22Rv1 (cell line): ENCODE measurements at regions not wholly inside any gene's neighbourhood (a gene's known extent, or its start where the extent isn't known, plus 50 kb on each side); places are given as distances from the start of the nearest gene placed in this dataset.

Experiments used
- H3K27ac ChIP-seq: fragments of 450-650 bp; 2 replicates; pipeline ENCODE4 v1.5.1; 2017
- ZFX ChIP-seq: fragments of 450-650 bp; IDR thresholded peaks from 2 replicates; pipeline ENCODE4 v1.6.1; 2017; ENCODE audit warnings: antibody characterized with exemption, borderline replicate concordance
- TF ChIP-seq, protein P1 (sequence below): fragments of 450-650 bp; IDR thresholded peaks from 2 replicates; pipeline ENCODE4 v1.5.1; 2017; ENCODE audit warnings: mild to moderate bottlenecking

DNA sequence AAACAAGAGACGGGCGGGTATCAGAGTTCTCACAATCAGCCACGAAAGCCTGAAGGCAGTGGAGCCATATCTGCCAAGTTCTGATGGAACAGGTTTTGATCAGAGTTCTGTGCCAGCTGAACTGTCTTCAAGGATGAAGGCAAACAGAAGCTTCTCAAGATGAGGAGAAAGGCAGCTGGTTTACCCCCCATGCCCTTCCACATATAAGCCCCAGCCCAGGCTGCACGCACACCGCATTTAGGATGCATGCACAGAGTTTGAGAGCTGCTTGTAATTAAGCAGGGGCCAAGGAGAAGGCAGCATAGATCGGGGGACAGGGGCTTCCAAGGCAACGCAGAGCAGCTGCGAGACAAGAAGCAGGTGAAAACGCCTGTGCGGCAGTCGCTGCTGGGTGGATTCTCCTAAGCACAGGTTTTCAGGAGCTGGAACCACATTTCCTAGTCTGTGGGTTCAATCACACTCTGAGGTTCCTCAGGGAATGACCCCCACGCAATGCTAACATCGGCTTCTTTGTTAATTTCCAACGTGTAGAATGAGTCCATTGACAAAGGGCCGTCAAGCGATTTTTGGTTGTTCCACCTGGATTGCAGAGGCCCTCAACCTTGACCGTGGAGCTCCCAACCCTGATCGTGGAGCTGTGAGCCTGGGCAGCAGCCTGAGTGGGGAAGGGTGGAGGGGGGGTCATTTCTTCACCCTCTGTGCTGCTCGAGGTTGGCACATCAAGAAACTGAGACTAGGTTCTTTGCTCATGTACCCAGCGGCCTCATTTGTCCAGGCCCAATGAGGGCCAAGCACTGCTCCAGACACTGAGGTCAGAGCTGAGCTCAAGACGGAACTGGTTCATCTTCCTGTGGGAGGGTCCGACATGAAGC is 81.7 kb upstream of the SHISAL1 start:
- no peak overlapping the region for H3K27ac ChIP-seq
- TF ChIP-seq ZFX = no peak
- TF ChIP-seq, protein P1, sequence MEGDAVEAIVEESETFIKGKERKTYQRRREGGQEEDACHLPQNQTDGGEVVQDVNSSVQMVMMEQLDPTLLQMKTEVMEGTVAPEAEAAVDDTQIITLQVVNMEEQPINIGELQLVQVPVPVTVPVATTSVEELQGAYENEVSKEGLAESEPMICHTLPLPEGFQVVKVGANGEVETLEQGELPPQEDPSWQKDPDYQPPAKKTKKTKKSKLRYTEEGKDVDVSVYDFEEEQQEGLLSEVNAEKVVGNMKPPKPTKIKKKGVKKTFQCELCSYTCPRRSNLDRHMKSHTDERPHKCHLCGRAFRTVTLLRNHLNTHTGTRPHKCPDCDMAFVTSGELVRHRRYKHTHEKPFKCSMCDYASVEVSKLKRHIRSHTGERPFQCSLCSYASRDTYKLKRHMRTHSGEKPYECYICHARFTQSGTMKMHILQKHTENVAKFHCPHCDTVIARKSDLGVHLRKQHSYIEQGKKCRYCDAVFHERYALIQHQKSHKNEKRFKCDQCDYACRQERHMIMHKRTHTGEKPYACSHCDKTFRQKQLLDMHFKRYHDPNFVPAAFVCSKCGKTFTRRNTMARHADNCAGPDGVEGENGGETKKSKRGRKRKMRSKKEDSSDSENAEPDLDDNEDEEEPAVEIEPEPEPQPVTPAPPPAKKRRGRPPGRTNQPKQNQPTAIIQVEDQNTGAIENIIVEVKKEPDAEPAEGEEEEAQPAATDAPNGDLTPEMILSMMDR = no peak

DNA sequence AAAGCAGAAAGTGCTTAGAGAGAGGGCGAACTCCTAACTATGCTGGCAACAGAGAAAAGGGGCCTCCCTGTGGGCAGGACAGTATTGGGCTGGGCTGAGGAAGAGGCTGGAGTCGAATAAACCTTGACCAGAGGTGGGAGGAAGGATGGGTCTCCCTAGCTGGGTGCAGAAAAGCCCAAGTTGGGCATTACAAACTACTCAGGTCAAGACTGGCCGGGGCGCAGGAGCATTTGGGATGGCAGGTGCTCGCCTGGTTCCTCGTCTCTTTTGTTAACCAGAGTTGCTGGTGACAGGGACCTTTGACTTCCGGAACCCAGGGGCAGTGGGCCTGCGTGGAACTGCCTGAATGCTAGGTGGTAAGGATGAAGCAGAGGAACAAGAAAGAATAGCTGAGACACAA is 80.3 kb upstream of the SHISAL1 start:
- H3K27ac ChIP-seq = no peak overlapping the region
- TF ChIP-seq ZFX = no peak
- TF ChIP-seq, protein P1 = no peak

DNA sequence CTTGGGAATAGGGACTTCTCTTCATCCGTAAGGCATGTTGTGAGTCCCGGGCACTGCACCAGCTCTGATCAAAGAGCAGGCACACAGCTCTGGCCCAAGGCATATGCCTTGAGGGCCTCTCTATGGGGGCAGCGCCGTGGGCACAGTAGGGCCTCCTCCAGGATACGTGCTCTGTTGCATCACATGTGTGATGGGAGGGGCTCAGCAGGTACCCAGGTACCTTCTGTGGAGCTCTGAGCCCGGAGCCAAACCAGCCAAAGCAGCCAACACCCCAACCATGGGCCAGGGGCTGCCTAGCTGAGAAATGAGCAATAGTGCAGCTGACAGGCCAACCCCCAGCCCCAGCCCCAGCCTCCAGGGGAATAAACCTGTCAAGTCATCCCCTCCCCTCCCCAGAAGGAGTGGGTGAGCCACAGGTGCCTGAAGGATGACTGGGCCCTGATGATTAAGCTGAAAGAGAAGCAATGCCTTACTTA is 79.7 kb upstream of the SHISAL1 start:
- H3K27ac ChIP-seq = no peak overlapping the region
- no peak for TF ChIP-seq ZFX
- TF ChIP-seq, protein P1 = no peak

DNA sequence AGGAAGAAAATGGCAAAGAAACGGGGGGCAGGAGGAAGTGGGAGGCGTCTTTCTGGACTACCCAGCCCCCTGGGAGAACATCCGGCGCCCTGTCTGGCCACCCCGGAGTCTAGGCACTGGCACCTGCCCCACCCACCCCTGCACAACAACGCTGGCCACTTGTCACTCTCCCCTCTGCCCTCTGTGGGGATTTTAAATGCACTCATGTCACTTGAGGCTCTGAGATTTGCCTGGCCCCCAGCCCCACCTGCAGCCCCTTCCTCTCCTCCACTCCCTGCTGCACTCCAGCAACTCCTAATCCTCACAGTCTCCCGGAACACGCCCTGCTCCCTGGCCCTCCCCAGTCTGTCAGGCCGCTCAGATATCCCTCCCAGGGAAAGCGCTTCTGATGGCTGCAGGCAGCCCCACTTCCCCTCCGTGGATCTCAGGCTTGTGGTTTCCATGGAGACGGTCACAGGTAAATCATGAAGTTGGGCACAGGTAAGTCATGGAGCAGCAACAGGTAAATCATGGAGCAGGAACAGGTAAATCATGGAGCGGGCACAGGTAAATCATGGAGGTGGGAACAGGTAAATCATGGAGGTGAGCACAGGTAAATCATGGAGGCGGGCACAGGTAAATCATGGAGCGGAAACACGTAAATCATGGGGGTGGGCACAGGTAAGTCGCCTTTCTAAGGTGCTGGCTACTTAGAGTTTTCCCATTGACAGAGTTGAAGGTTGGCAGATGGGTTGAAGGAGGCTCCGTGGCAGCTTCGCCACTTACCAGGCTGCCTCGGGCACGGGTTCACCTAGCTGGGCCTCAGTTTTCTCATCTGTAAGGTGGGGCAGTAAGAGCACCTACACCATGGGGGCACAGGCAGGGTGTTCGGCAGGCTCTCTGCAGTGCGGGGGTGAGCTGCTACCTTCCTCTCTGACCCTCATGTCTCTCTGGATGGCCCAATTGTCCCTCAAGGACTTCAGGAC is 79.0 kb upstream of the SHISAL1 start:
- TF ChIP-seq, protein P1 = no peak
- no peak for TF ChIP-seq ZFX
- no peak overlapping the region for H3K27ac ChIP-seq

DNA sequence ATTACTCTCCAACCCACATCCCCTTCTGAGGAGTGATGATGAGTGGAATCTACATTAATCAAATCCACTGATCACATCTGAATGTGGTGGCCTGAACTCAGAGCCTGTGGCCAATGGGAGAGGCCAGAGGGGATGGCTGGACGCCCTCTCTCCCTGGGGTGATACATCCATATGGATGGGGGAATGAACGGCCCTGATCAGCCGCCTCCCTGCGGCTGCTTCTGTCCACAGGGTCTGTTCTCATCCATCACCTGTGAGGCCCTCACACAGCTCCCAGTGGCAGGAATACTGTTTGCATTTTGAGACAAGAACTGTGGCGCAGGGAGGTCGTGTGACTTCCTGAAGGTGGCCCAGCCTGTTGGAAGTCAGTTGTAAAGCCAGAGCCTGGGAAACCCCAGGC is 78.3 kb upstream of the SHISAL1 start:
- H3K27ac ChIP-seq = no peak overlapping the region
- TF ChIP-seq, protein P1 = no peak
- TF ChIP-seq ZFX = no peak

DNA sequence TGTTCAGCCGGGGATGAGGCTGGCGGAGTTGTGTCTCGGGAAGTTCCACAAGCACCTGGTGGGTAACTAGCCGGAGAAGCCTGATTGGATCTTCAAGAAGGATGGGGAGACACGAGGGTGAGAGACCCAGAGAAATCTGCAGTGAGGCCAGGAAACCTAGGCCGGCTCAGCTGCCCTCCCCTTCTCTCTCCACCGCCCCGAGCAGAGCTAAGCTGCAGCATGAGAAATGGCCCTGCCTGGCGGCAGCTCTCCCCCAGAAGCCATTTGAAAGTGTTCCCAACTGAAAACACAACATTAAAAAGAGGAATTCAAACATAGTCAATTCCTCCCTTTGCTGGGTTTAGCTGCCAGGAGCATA is 77.8 kb upstream of the SHISAL1 start:
- TF ChIP-seq, protein P1 = no peak
- no peak for TF ChIP-seq ZFX

More for the DNA sequence above, 77.8 kb upstream of the SHISAL1 start:
- H3K27ac ChIP-seq = no peak overlapping the region
